Esophagus muscularis mucosa (tissue), 3 donors: ENCODE measurements at regions not wholly inside any gene's neighbourhood (a gene's known extent, or its start where the extent isn't known, plus 50 kb on each side); places are given as distances from the start of the nearest gene placed in this dataset.

Experiments
- EP300 ChIP-seq: sonication (generic); formaldehyde crosslinking; IDR thresholded peaks from one replicate; pipeline ENCODE4 v1.6.1; 2017; ENCODE audit warnings: antibody characterized with exemption
- POLR2A ChIP-seq: fragments of 450-650 bp; IDR thresholded peaks from one replicate; pipeline ENCODE4 v1.6.1; 2017; ENCODE audit warnings: antibody characterized with exemption, moderate library complexity, mild to moderate bottlenecking, low read depth
- POLR2AphosphoS5 ChIP-seq, 2 donors: sonication (generic); formaldehyde crosslinking; IDR thresholded peaks; one replicate each; pipeline ENCODE4 v1.6.1; 2017; ENCODE audit warnings: antibody characterized with exemption in 2 of 2

GRCh38 chr10:130648807-130649206, 512.6 kb downstream of the GLRX3 start:
- TF ChIP-seq POLR2AphosphoS5 (IDR thresholded peaks at IDR 0.05) (no peak), EP300 (no peak), POLR2A (no peak)
